K562 (cell line): ENCODE measurements at regions not wholly inside any gene's neighbourhood (a gene's known extent, or its start where the extent isn't known, plus 50 kb on each side); places are given as distances from the start of the nearest gene placed in this dataset.

Source experiments
- ATAC-seq: fragments of 200-7000 bp; cut with Tn5 transposase; 3 replicates; pipeline ENCODE4 v1.9.1; 2020; ENCODE audit warnings: moderate library complexity
- BruUV-seq: library from RNA; stranded (reverse); fragments of 400-500 nt; replicated peaks from 2 replicates; lab custom pipeline; 2021; lab: Mats Ljungman, UMichigan
- CTCF ChIA-PET: fragments of 300-600 bp; formaldehyde crosslinking; extraction: SDS; loops from one replicate; lab custom pipeline; 2021; ENCODE audit warnings: low intra/inter-chr PET ratio; lab: Yijun Ruan, JAX
- POLR2A ChIA-PET: fragments of 300-600, 350-650 bp; sonication (Branson Sonifier 250); formaldehyde crosslinking; extraction: SDS; loops from one replicate; lab custom pipeline; 2021; ENCODE audit warnings: antibody characterized with exemption, inconsistent platforms; lab: Yijun Ruan, JAX
- DNase-seq, 4 experiments: peaks; one replicate each; pipeline versions ENCODE4 v3.0.0 to v3.0.0-alpha.2; 2011 to 2018; ENCODE audit warnings: low spot score in 3 of 4, mixed read lengths in 3 of 4; ENCODE audit errors: extremely low read depth in 1 of 4
- FAIRE-seq: peaks from 2 replicates; lab custom pipeline; 2011; peaks lifted over from hg19 to GRCh38; lab: Jason Lieb, UNC
- H2AFZ ChIP-seq: 2 replicates; pipeline ENCODE4 v1.6.0; 2011; ENCODE audit warnings: low read depth, low read length, control low read depth, inconsistent platforms
- H3K27ac ChIP-seq: fragments of 200-600 bp; 3 replicates; pipeline ENCODE4 v1.8.0; 2011; ENCODE audit warnings: low read depth, mild to moderate bottlenecking, control low read depth, inconsistent platforms, low read length, moderate library complexity, mixed read lengths; ENCODE audit errors: extremely low read depth
- H3K27me3 ChIP-seq, 2 experiments: fragments of 300-600 bp in 1 of 2; 2 replicates in 1 of 2; 3 replicates in 1 of 2; pipeline versions ENCODE4 v1.6.0 to v1.8.0; 2011; ENCODE audit warnings: inconsistent platforms in 2 of 2, low read length in 2 of 2, mild to moderate bottlenecking in 1 of 2, mixed read lengths in 1 of 2, moderate library complexity in 1 of 2; ENCODE audit not compliant: control insufficient read depth in 2 of 2, insufficient read depth in 2 of 2
- H3K36me3 ChIP-seq: fragments of 300-600 bp; 3 replicates; pipeline ENCODE4 v1.8.0; 2011; ENCODE audit warnings: mild to moderate bottlenecking, low read length, inconsistent platforms; ENCODE audit not compliant: control insufficient read depth, insufficient read depth
- H3K4me1 ChIP-seq, 2 experiments: fragments of 200-600 bp in 1 of 2; replicated peaks in 1 of 2; 2 replicates in 1 of 2; 3 replicates in 1 of 2; pipeline versions ENCODE4 v1.5.1 to v1.8.0; 2011; ENCODE audit warnings: inconsistent platforms in 2 of 2, low read length in 2 of 2, mild to moderate bottlenecking in 1 of 2, mixed read lengths in 1 of 2, moderate library complexity in 1 of 2; ENCODE audit not compliant: control insufficient read depth in 2 of 2, insufficient read depth in 2 of 2
- H3K4me2 ChIP-seq: 2 replicates; pipeline ENCODE4 v1.6.1; 2011; ENCODE audit warnings: low read length, control low read depth, inconsistent platforms, mixed read lengths; ENCODE audit not compliant: insufficient read depth
- H3K4me3 ChIP-seq: fragments of 200-600 bp; sonication (generic), shearing (Covaris generic); 2 replicates; pipeline ENCODE4 v1.5.1; 2016; ENCODE audit warnings: control low read depth, inconsistent platforms
- H3K79me2 ChIP-seq: fragments of 200-600 bp; 3 replicates; pipeline ENCODE4 v1.8.0; 2011; ENCODE audit warnings: low read length, inconsistent platforms; ENCODE audit not compliant: control insufficient read depth, insufficient read depth
- H3K9ac ChIP-seq, 2 experiments: 2 replicates each; pipeline versions ENCODE4 v1.6.0 to v1.6.1; 2011; ENCODE audit warnings: low read depth in 2 of 2, low read length in 2 of 2, control low read depth in 1 of 2, inconsistent platforms in 1 of 2, mild to moderate bottlenecking in 1 of 2, mixed read lengths in 1 of 2; ENCODE audit not compliant: insufficient read depth in 1 of 2
- H3K9me1 ChIP-seq: one replicate; pipeline ENCODE4 v1.6.0; 2011; ENCODE audit warnings: inconsistent platforms, mild to moderate bottlenecking, low read length, moderate library complexity; ENCODE audit not compliant: control insufficient read depth, insufficient read depth
- H3K9me3 ChIP-seq: replicated peaks from 2 replicates; pipeline ENCODE4 v1.5.1; 2011; ENCODE audit warnings: low read depth, low read length, inconsistent platforms; ENCODE audit not compliant: control insufficient read depth, insufficient read depth
- H4K20me1 ChIP-seq: replicated peaks from 2 replicates; pipeline ENCODE4 v1.6.1; 2011; ENCODE audit warnings: low read length, inconsistent platforms, mixed read lengths; ENCODE audit not compliant: control insufficient read depth, insufficient read depth
- EP400 ChIP-seq: fragments of 450-650 bp; IDR thresholded peaks from 2 replicates; pipeline ENCODE4 v1.6.1; 2017; ENCODE audit warnings: antibody characterized with exemption, mild to moderate bottlenecking, moderate library complexity
- ETV6 ChIP-seq, 3 experiments: fragments of 150-350 bp in 1 of 3; sonication (generic) in 1 of 3; formaldehyde crosslinking in 1 of 3; IDR thresholded peaks; 2 replicates each; pipeline versions ENCODE4 v1.6.1 to v1.8.0; 2014 to 2022; ENCODE audit warnings: borderline replicate concordance in 2 of 3, low read depth in 2 of 3, antibody characterized with exemption in 1 of 3, low read length in 1 of 3, mild to moderate bottlenecking in 1 of 3, missing genetic modification reagents in 1 of 3
- KLF10 ChIP-seq: fragments of 250-450 bp; sonication (Bioruptor Pico); IDR thresholded peaks from 2 replicates; pipeline ENCODE4 v1.6.1; 2021; ENCODE audit warnings: matching md5 sums
- PHF21A ChIP-seq: fragments of 450-650 bp; IDR thresholded peaks from 2 replicates; pipeline ENCODE4 v1.6.1; 2017; ENCODE audit warnings: low read depth, borderline replicate concordance
- PKNOX1 ChIP-seq: fragments of 450-650 bp; IDR thresholded peaks from 2 replicates; pipeline ENCODE4 v1.6.1; 2016
- PTBP1 ChIP-seq: fragments of 200-400 bp; formaldehyde crosslinking; IDR thresholded peaks from 2 replicates; pipeline ENCODE4 v1.6.1; 2017; ENCODE audit warnings: low read depth, low read length
- TSC22D4 ChIP-seq: fragments of 450-650 bp; IDR thresholded peaks from 2 replicates; pipeline ENCODE4 v1.6.1; 2016; ENCODE audit warnings: missing genetic modification characterization, missing biosample characterization, control low read depth
- ZNF75A ChIP-seq: fragments of 450-650 bp; formaldehyde crosslinking; IDR thresholded peaks from 2 replicates; pipeline ENCODE4 v1.4.0; 2020; ENCODE audit warnings: mild to moderate bottlenecking
- ZNF79 ChIP-seq: fragments of 250-450 bp; sonication (Bioruptor Pico); IDR thresholded peaks from 2 replicates; pipeline ENCODE4 v1.4.0; 2020; ENCODE audit warnings: low read depth, mild to moderate bottlenecking, moderate library complexity
- WGBS: fragments of 100-300 bp; shearing (Covaris generic); methylation state at CpG from one replicate; pipeline ENCODE4 v1.1.6; 2016; ENCODE audit warnings: low coverage, mixed read lengths; ENCODE audit not compliant: insufficient coverage; ENCODE audit errors: missing lambda C conversion rate; 5-methylcytosine and 5-hydroxymethylcytosine counted together
- in situ Hi-C: fragments of 300-500 bp; cut with MboI; formaldehyde crosslinking; loops from 4 replicates; pipeline ENCODE4 v1.15.0; 2018; ENCODE audit warnings: inconsistent platforms, mixed read lengths
- intact Hi-C: fragments of 100-400 bp; cut with micrococcal nuclease; formaldehyde crosslinking; loops from 2 replicates; pipeline ENCODE4 v1.14.2; 2022
- TF ChIP-seq, protein P1 (sequence below): fragments of 250-450 bp; sonication (Bioruptor Pico); IDR thresholded peaks from 2 replicates; pipeline ENCODE4 v1.9.0; 2021; ENCODE audit warnings: mild to moderate bottlenecking, inconsistent platforms

GRCh38 chr16:17683281-17683680, 212.5 kb upstream of the XYLT1 start:
- CTCF ChIA-PET = no interaction called here

More at GRCh38 chr16:17683281-17683680, 212.5 kb upstream of the XYLT1 start:
- ATAC-seq (no peak), DNase-seq (no peak), FAIRE-seq (no peak)
- H3K36me3 ChIP-seq = no peaks in the 10 kb centered on the region
- H3K27me3 ChIP-seq = peaks cover 0 to 2% of the 10 kb centered on the region in 2 experiments; a peak in 1 of 5 replicates
- BruUV-seq = no TSS peak
- H3K4me2 ChIP-seq = no peak overlapping the region
- no peaks in the 10 kb centered on the region for H3K9me1 ChIP-seq
- no peak for TF ChIP-seq ETV6 (IDR thresholded peaks at IDR 0.05; ENCODE audit: borderline replicate concordance in 1 of 2, low read depth in 2 of 2, low read length in 1 of 2)
- TF ChIP-seq ETV6 (CRISPR knock-in tag; IDR thresholded peaks at IDR 0.05; ENCODE audit: borderline replicate concordance) = no peak
- TF ChIP-seq KLF10 = no peak
- TF ChIP-seq, protein P1, sequence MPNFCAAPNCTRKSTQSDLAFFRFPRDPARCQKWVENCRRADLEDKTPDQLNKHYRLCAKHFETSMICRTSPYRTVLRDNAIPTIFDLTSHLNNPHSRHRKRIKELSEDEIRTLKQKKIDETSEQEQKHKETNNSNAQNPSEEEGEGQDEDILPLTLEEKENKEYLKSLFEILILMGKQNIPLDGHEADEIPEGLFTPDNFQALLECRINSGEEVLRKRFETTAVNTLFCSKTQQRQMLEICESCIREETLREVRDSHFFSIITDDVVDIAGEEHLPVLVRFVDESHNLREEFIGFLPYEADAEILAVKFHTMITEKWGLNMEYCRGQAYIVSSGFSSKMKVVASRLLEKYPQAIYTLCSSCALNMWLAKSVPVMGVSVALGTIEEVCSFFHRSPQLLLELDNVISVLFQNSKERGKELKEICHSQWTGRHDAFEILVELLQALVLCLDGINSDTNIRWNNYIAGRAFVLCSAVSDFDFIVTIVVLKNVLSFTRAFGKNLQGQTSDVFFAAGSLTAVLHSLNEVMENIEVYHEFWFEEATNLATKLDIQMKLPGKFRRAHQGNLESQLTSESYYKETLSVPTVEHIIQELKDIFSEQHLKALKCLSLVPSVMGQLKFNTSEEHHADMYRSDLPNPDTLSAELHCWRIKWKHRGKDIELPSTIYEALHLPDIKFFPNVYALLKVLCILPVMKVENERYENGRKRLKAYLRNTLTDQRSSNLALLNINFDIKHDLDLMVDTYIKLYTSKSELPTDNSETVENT = no peak
- no peak for TF ChIP-seq EP400
- no peak for TF ChIP-seq PKNOX1
- TF ChIP-seq ZNF75A (CRISPR knock-in tag) = no peak
- no peak for TF ChIP-seq TSC22D4
- TF ChIP-seq PHF21A = no peak
- TF ChIP-seq ZNF79 = no peak
- no peak for TF ChIP-seq PTBP1
- H3K9me3 ChIP-seq = no peaks in the 10 kb centered on the region
- no peaks in the 10 kb centered on the region for H3K79me2 ChIP-seq
- 0% methylated on average over 3 of the region's 3 CpGs for WGBS
- H3K4me3 ChIP-seq = no peak overlapping the region
- intact Hi-C loops (no loop called here), in situ Hi-C loops (no loop called here)
- H2AFZ ChIP-seq = no peak overlapping the region
- no peak overlapping the region for H3K9ac ChIP-seq
- POLR2A ChIA-PET = interaction anchor here (0.6 kb wide), 1 partner anchor 762 kb away, joined by 3 read pairs; no protein-coding TSS in a partner anchor
- H3K4me1 ChIP-seq = no peaks in the 10 kb centered on the region
- no peak overlapping the region for H3K27ac ChIP-seq
- no peaks in the 10 kb centered on the region for H4K20me1 ChIP-seq
